ENCODE measurements at regions not wholly inside any gene's neighbourhood (a gene's known extent, or its start where the extent isn't known, plus 50 kb on each side); places are given as distances from the start of the nearest gene placed in this dataset.

DNA sequence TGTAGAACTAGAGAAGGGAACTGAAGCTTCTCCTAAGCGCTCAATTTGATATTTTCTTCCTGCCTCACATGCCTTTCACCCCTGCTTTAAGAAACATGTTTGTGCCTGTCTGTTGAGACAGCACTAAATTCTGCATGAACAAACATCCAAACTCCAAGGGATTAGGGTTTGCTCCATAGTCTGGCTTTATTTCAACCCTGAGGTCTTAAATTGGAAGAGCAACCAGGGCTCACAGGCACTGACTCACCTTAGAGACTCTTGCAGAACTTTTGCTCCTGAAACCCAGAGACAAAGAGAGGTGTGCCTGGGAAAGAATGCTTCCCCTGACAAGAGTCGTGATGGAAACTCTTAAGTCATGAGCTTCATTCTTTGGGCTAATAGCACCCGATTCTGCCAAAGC lies 393.9 kb upstream of the MCTP2 start:
- Histone ChIP-seq H4K91ac (ENCODE audit: low read depth, low read length) (no peak overlapping the region), H3K4ac (ENCODE audit: low read depth, low read length) (no peak overlapping the region), H3K4me2 (ENCODE audit: low read length) (no peak overlapping the region), H4K12ac (ENCODE audit: low read depth, low read length) (no peak overlapping the region), H3K18ac (ENCODE audit: low read length) (no peak overlapping the region), H4K8ac (ENCODE audit: low read depth, low read length) (no peak overlapping the region), H3K27me3 (ENCODE audit: insufficient read depth, low read length) (no peaks in the 10 kb centered on the region), H2AFZ (ENCODE audit: insufficient read depth, low read length, poor library complexity) (no peak overlapping the region), H3K36me3 (ENCODE audit: control insufficient read depth in 1 of 2, insufficient read depth in 2 of 2, low read length in 2 of 2) (no peaks in the 10 kb centered on the region), H2BK5ac (ENCODE audit: low read depth, low read length, poor library complexity) (no peak overlapping the region), H3K79me1 (ENCODE audit: low read length) (no peaks in the 10 kb centered on the region), H2AK5ac (ENCODE audit: low read length) (no peak overlapping the region), H3K27ac (ENCODE audit: low read depth, low read length) (no peak overlapping the region), H3K9ac (ENCODE audit: low read length) (no peak overlapping the region), H3K14ac (ENCODE audit: low read length) (no peak overlapping the region), H2BK120ac (ENCODE audit: insufficient read depth, low read length, poor library complexity) (no peak overlapping the region), H3K23ac (ENCODE audit: low read length) (no peak overlapping the region), H3K79me2 (ENCODE audit: control insufficient read depth, insufficient read depth, low read length, poor library complexity) (no peaks in the 10 kb centered on the region), H3K4me1 (ENCODE audit: control insufficient read depth in 1 of 2, insufficient read depth in 2 of 2, low read length in 2 of 2) (no peaks in the 10 kb centered on the region), H2BK12ac (ENCODE audit: low read length) (no peak overlapping the region), H3K4me3 (ENCODE audit: low read depth, low read length) (no peak overlapping the region), H3K9me3 (ENCODE audit: insufficient read depth, low read depth, low read length) (no peaks in the 10 kb centered on the region)
- no CpG with 5 or more reads among the region's 3 CpGs for WGBS (ENCODE audit: extremely low coverage, insufficient coverage, insufficient read length)
- no peak for DNase-seq

GRCh38 chr15:93835344-93835743 lies 396.0 kb upstream of the MCTP2 start:
- Histone ChIP-seq H4K91ac (ENCODE audit: low read depth, low read length) (no peak overlapping the region), H3K79me1 (ENCODE audit: low read length) (no peaks in the 10 kb centered on the region), H3K18ac (ENCODE audit: low read length) (no peak overlapping the region), H2BK120ac (ENCODE audit: insufficient read depth, low read length, poor library complexity) (no peak overlapping the region), H3K9me3 (ENCODE audit: insufficient read depth, low read depth, low read length) (no peaks in the 10 kb centered on the region), H3K27ac (ENCODE audit: low read depth, low read length) (no peak overlapping the region), H3K27me3 (ENCODE audit: insufficient read depth, low read length) (peaks cover 3% of the 10 kb centered on the region), H3K9ac (ENCODE audit: low read length) (no peak overlapping the region), H2AFZ (ENCODE audit: insufficient read depth, low read length, poor library complexity) (no peak overlapping the region), H3K4me2 (ENCODE audit: low read length) (no peak overlapping the region), H3K4me1 (ENCODE audit: control insufficient read depth in 1 of 2, insufficient read depth in 2 of 2, low read length in 2 of 2) (no peaks in the 10 kb centered on the region), H3K14ac (ENCODE audit: low read length) (no peak overlapping the region), H4K8ac (ENCODE audit: low read depth, low read length) (no peak overlapping the region), H3K23ac (ENCODE audit: low read length) (no peak overlapping the region), H4K12ac (ENCODE audit: low read depth, low read length) (no peak overlapping the region), H3K4ac (ENCODE audit: low read depth, low read length) (no peak overlapping the region), H3K79me2 (ENCODE audit: control insufficient read depth, insufficient read depth, low read length, poor library complexity) (no peaks in the 10 kb centered on the region), H2AK5ac (ENCODE audit: low read length) (no peak overlapping the region), H3K36me3 (ENCODE audit: control insufficient read depth in 1 of 2, insufficient read depth in 2 of 2, low read length in 2 of 2) (no peaks in the 10 kb centered on the region), H2BK5ac (ENCODE audit: low read depth, low read length, poor library complexity) (no peak overlapping the region), H3K4me3 (ENCODE audit: low read depth, low read length) (no peak overlapping the region), H2BK12ac (ENCODE audit: low read length) (no peak overlapping the region)
- WGBS (ENCODE audit: extremely low coverage, insufficient coverage, insufficient read length), result no CpG with 5 or more reads among the region's 2 CpGs
- no peak for DNase-seq

DNA sequence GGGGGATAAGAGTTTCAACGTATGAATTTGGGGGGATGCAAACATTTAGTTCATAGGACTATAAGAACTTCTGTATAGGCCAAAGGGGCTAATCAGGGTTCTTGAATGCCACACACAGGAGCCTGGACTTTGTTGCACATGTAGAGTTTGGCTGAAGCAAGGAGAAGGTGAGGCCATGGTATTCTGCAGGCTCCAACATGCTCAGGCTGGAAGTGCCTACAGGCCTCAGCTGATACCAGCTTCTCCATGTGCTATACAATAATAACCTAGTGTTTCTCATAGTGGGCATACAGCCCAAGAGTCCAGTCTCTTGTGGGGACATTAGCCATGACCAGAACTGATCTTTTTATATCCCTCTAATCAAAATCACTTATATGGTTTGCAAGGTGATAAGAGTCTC lies 399.7 kb upstream of the MCTP2 start:
- Histone ChIP-seq H3K79me1 (ENCODE audit: low read length) (no peaks in the 10 kb centered on the region), H3K4ac (ENCODE audit: low read depth, low read length) (no peak overlapping the region), H2BK5ac (ENCODE audit: low read depth, low read length, poor library complexity) (no peak overlapping the region), H3K27me3 (ENCODE audit: insufficient read depth, low read length) (peaks cover 3% of the 10 kb centered on the region), H2BK120ac (ENCODE audit: insufficient read depth, low read length, poor library complexity) (no peak overlapping the region), H3K4me1 (ENCODE audit: control insufficient read depth in 1 of 2, insufficient read depth in 2 of 2, low read length in 2 of 2) (peaks cover 10 to 12% of the 10 kb centered on the region in 2 experiments), H4K91ac (ENCODE audit: low read depth, low read length) (no peak overlapping the region), H3K23ac (ENCODE audit: low read length) (no peak overlapping the region), H3K27ac (ENCODE audit: low read depth, low read length) (no peak overlapping the region), H4K8ac (ENCODE audit: low read depth, low read length) (no peak overlapping the region), H2AFZ (ENCODE audit: insufficient read depth, low read length, poor library complexity) (no peak overlapping the region), H3K4me2 (ENCODE audit: low read length) (no peak overlapping the region), H3K9ac (ENCODE audit: low read length) (no peak overlapping the region), H2AK5ac (ENCODE audit: low read length) (no peak overlapping the region), H2BK12ac (ENCODE audit: low read length) (no peak overlapping the region), H3K9me3 (ENCODE audit: insufficient read depth, low read depth, low read length) (no peaks in the 10 kb centered on the region), H3K36me3 (ENCODE audit: control insufficient read depth in 1 of 2, insufficient read depth in 2 of 2, low read length in 2 of 2) (no peaks in the 10 kb centered on the region), H3K14ac (ENCODE audit: low read length) (no peak overlapping the region), H4K12ac (ENCODE audit: low read depth, low read length) (no peak overlapping the region), H3K18ac (ENCODE audit: low read length) (no peak overlapping the region), H3K79me2 (ENCODE audit: control insufficient read depth, insufficient read depth, low read length, poor library complexity) (no peaks in the 10 kb centered on the region), H3K4me3 (ENCODE audit: low read depth, low read length) (no peak overlapping the region)
- DNase-seq, result no peak
- no CpG with 5 or more reads among the region's 1 CpG for WGBS (ENCODE audit: extremely low coverage, insufficient coverage, insufficient read length)

DNA sequence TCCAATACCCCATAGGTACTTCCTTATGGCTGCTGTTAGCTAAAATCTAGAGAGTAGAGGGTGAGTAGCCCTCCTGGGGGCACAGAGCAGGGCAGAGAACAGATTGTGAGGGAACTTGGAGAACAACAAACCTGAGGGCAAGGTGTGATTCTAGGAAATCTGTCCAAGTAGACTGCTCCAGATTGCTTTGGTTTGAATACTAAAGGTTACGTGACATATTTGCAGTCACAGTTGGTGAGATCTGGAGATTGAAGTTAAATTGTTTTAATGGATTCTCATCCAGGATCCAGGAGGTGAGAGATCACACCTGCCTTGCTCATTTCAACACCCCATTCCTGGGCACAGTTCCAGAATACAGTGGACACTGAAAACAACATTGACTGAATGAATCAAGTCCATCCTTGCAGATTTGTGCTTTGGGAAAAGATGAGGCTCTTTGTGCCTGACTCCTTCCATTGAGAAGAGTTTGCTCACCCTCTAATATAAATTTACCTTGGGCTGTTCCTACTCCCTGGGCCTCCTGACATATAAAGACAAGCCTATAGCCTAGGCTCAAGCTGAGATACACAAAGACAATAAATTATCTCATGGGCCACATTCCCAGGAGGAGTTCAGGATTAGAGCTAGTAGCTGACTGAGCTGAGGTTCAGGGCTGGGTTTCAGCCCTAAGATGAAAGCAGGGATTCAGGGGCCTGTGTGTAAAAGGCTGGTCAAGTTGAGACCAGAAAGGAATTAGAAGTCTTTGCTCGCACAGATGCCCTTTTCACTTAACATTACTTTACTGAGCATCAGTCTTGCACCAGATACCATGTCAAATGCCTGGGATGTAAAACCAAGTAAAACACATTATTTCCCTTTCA lies 400.9 kb upstream of the MCTP2 start:
- no CpG with 5 or more reads among the region's 2 CpGs for WGBS (ENCODE audit: extremely low coverage, insufficient coverage, insufficient read length)
- Histone ChIP-seq H3K79me1 (ENCODE audit: low read length) (no peaks in the 10 kb centered on the region), H2AK5ac (ENCODE audit: low read length) (no peak overlapping the region), H4K12ac (ENCODE audit: low read depth, low read length) (no peak overlapping the region), H3K4ac (ENCODE audit: low read depth, low read length) (no peak overlapping the region), H3K4me2 (ENCODE audit: low read length) (no peak overlapping the region), H2BK120ac (ENCODE audit: insufficient read depth, low read length, poor library complexity) (no peak overlapping the region), H4K91ac (ENCODE audit: low read depth, low read length) (no peak overlapping the region), H3K79me2 (ENCODE audit: control insufficient read depth, insufficient read depth, low read length, poor library complexity) (no peaks in the 10 kb centered on the region), H3K36me3 (ENCODE audit: control insufficient read depth in 1 of 2, insufficient read depth in 2 of 2, low read length in 2 of 2) (no peaks in the 10 kb centered on the region), H3K14ac (ENCODE audit: low read length) (no peak overlapping the region), H4K8ac (ENCODE audit: low read depth, low read length) (no peak overlapping the region), H3K9me3 (ENCODE audit: insufficient read depth, low read depth, low read length) (no peaks in the 10 kb centered on the region), H3K4me3 (ENCODE audit: low read depth, low read length) (no peak overlapping the region), H2AFZ (ENCODE audit: insufficient read depth, low read length, poor library complexity) (no peak overlapping the region), H3K9ac (ENCODE audit: low read length) (no peak overlapping the region), H2BK12ac (ENCODE audit: low read length) (peak overlapping the region; percentile 28), H3K18ac (ENCODE audit: low read length) (no peak overlapping the region), H3K23ac (ENCODE audit: low read length) (no peak overlapping the region), H3K4me1 (ENCODE audit: control insufficient read depth in 1 of 2, insufficient read depth in 2 of 2, low read length in 2 of 2) (peaks cover 10 to 12% of the 10 kb centered on the region in 2 experiments), H3K27me3 (ENCODE audit: insufficient read depth, low read length) (peaks cover 3% of the 10 kb centered on the region), H2BK5ac (ENCODE audit: low read depth, low read length, poor library complexity) (no peak overlapping the region), H3K27ac (ENCODE audit: low read depth, low read length) (no peak overlapping the region)
- DNase-seq, result peak; percentile 60 to 75

Data from trophoblast cell (in vitro differentiated cells and primary cell).